Effector memory CD8-positive, alpha-beta T cell (primary cell): ENCODE measurements at regions not wholly inside any gene's neighbourhood (a gene's known extent, or its start where the extent isn't known, plus 50 kb on each side); places are given as distances from the start of the nearest gene placed in this dataset.

Source experiments
- ATAC-seq: fragments of 150-1000 bp; cut with Tn5 transposase; replicated peaks from 2 replicates; pipeline ENCODE4 v1.10.0; 2021; ENCODE audit warnings: mild to moderate bottlenecking, moderate library complexity
- DNase-seq, 3 experiments: peaks; one replicate each; pipeline ENCODE4 v3.0.0; 2021
- H3K27ac Mint-ChIP-seq, 2 donors: one replicate each; pipeline ENCODE4 v1.8.0; 2022; ENCODE audit warnings: mild to moderate bottlenecking in 2 of 2, mixed read lengths in 2 of 2, moderate library complexity in 2 of 2
- H3K27me3 Mint-ChIP-seq, 2 donors: one replicate each; pipeline ENCODE4 v1.8.0; 2022; ENCODE audit warnings: mixed read lengths in 2 of 2
- H3K36me3 Mint-ChIP-seq: one replicate; pipeline ENCODE4 v1.8.0; 2022; ENCODE audit warnings: mild to moderate bottlenecking, moderate library complexity, mixed read lengths; ENCODE audit not compliant: insufficient read depth
- H3K4me1 Mint-ChIP-seq, 2 donors: one replicate each; pipeline ENCODE4 v1.8.0; 2022; ENCODE audit warnings: low read depth in 2 of 2, mixed read lengths in 2 of 2
- H3K4me3 Mint-ChIP-seq, 2 donors: one replicate each; pipeline ENCODE4 v1.8.0; 2022; ENCODE audit warnings: mild to moderate bottlenecking in 2 of 2, mixed read lengths in 2 of 2, moderate library complexity in 2 of 2
- H3K9me3 Mint-ChIP-seq, 2 donors: one replicate each; pipeline ENCODE4 v1.8.0; 2022; ENCODE audit warnings: mixed read lengths in 2 of 2

DNA sequence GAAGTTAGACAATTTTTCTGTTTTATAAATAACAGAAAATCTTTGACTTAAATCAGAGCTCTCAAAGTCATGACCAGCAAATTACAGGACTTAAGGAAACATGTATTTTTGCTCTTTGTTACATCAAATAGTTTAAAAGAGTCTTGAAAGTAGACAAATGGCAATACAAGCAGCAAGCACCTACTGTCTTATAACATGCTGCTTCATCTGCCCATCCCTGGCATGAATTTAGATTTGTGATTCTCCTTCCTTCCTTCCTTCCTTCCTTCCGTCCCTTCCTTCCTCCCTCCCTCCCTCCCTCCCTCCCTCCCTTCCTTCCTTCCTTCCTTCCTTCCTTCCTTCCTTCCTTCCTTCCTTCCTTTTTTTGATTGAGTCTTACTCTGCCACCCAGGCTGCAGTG, 715.6 kb upstream of the FLRT2 start:
- DNase-seq: no peak
- ATAC-seq: no peak
- no peak overlapping the region for H3K27ac Mint-ChIP-seq
- no peak overlapping the region for H3K4me3 Mint-ChIP-seq
- no peaks in the 10 kb centered on the region for H3K27me3 Mint-ChIP-seq
- H3K36me3 Mint-ChIP-seq: no peaks in the 10 kb centered on the region
- H3K9me3 Mint-ChIP-seq: peaks cover 14 to 34% of the 10 kb centered on the region in 2 donors
- no peaks in the 10 kb centered on the region for H3K4me1 Mint-ChIP-seq

DNA sequence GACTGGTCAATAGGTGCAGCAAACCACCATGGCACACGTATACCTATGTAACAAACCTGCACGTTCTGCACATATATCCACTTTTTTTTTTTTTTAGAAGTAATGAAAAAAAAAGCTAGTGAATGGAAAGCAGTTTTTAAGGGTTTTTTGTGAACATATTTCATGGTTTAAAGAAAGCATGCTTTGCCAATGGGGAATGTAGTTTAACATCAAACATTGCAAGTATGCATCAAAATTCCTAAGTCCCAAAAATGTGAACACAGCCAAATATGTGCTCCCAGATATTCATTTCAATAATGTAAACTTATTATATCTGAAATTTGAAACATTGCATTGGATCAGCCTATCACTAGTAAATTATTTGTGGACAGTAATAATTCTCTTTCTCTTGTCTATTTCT, 710.4 kb upstream of the FLRT2 start:
- Mint-ChIP-seq H3K4me1 (no peaks in the 10 kb centered on the region), H3K9me3 (peaks cover 15 to 26% of the 10 kb centered on the region in 2 donors), H3K36me3 (no peaks in the 10 kb centered on the region), H3K4me3 (no peak overlapping the region), H3K27ac (no peak overlapping the region), H3K27me3 (no peaks in the 10 kb centered on the region)
- DNase-seq (no peak), ATAC-seq (no peak)

DNA sequence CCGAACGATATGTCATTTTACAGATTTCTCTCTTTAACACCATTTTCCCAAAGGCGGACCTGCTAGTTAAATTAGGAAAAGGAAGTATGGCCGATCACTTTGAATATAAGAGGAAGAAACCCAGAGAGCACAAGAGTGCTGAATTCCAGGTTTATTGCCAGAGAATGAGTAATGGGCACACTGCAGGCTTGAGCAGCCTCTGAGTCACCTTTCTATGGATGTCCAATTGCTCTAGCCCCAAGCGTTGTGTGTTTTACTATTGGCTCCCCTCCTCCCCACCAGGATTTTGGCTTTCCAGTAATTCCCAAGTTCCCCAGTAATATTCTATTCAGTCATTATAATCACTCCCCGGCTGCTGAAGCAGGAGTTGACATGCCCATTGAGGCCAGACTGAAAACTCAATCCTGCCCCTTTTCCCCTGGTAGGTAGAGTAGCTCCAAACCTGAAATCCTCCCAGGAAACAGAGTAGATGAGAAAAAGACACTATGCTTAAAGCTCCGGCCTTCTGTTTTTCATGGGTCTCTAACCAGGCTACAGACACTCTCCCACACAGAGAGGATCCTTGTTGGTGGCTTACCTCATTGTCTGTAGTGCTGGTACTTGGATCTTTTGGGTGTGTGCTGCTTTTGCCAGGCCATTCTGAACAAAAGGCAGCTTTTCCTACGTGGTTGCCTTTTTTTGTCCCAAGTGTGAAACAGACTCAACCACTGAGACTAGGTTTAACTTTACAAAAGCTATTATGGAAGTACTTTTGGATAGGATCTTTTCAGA, 704.3 kb upstream of the FLRT2 start:
- DNase-seq: no peak
- Mint-ChIP-seq H3K9me3 (peaks cover 12 to 21% of the 10 kb centered on the region in 2 donors), H3K4me1 (no peaks in the 10 kb centered on the region), H3K27ac (no peak overlapping the region), H3K27me3 (no peaks in the 10 kb centered on the region), H3K36me3 (no peaks in the 10 kb centered on the region), H3K4me3 (no peak overlapping the region)
- ATAC-seq: no peak

DNA sequence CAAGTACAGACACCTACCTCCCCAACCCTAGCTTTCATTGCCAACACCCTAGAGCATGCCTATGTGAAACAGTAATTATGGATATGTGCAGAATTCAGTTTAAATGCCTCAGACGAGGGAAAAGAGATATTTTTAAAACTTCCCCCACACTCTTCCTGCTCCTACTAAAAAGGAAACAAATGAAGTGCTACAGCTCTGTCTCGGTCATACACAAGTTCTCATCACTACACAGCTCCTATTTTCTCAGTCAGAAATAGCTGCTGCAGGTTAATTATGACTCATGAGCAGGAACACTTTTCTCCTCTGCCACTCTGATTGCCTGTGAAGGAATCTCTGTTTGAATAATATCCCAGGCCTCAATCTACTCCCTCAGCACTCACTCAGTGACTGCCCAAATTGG, 703.6 kb upstream of the FLRT2 start:
- no peaks in the 10 kb centered on the region for H3K36me3 Mint-ChIP-seq
- DNase-seq (no peak), ATAC-seq (no peak)
- H3K4me1 Mint-ChIP-seq: no peaks in the 10 kb centered on the region
- H3K27me3 Mint-ChIP-seq: no peaks in the 10 kb centered on the region
- no peak overlapping the region for H3K4me3 Mint-ChIP-seq
- H3K27ac Mint-ChIP-seq: no peak overlapping the region
- peaks cover 12 to 21% of the 10 kb centered on the region in 2 donors for H3K9me3 Mint-ChIP-seq

DNA sequence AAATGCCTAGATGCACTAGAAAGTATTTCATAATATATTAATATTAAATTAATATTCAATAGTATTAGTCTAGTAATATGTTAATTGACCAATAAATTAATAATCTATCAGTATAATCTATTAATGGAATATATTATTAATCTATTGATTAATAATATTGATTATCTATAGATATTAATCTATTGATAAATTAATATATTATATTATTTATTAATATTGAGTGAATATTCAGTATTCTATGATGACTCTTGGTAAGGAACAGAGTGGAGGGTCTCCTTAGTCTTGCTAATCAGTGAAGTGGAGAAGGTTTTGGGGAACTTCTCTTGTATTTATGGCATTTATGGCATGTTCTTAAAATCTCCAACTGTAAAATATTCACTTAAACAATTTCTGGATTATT, 679.3 kb upstream of the FLRT2 start:
- no peaks in the 10 kb centered on the region for H3K4me1 Mint-ChIP-seq
- no peak overlapping the region for H3K27ac Mint-ChIP-seq
- H3K36me3 Mint-ChIP-seq: no peaks in the 10 kb centered on the region
- DNase-seq: no peak
- peaks cover 10 to 29% of the 10 kb centered on the region in 2 donors for H3K9me3 Mint-ChIP-seq
- no peaks in the 10 kb centered on the region for H3K27me3 Mint-ChIP-seq
- H3K4me3 Mint-ChIP-seq: no peak overlapping the region
- no peak for ATAC-seq

DNA sequence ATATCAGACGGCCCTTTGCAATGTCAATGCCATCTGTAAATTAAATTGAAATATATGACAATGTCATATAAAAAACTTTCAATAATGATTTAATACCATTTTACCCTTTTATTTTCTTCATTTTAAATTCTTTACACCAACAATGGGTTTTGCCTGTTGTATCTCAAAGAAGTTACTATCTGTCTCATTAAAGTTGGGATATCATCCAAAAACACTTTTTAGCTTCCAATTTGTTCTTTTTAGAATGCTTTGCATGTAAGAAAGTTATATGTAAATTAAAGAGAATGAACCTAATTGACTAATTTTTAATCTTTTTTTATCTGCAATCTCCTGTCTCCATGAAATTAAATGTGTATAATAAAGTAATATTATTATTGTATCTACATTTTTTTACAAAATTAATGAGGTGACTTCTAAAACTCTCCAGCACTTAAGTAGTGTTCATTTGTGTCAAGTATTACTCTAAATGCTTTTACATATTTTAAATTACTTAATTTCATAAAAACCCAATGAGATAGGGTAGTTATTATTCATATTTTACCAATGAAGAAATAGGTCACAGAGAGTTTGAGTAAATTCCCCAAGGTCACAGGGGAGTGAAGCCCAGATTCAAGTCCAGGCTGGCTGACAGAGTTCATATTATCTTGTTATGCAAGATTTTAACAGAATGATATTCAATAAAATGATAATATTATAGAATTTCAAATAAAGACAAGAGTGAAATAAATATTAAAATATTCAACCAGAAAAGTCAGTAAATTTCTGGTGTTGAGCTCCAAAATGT, 673.0 kb upstream of the FLRT2 start:
- Mint-ChIP-seq H3K36me3 (no peaks in the 10 kb centered on the region), H3K27me3 (no peaks in the 10 kb centered on the region), H3K4me3 (no peak overlapping the region), H3K27ac (no peak overlapping the region), H3K9me3 (peaks cover 7 to 10% of the 10 kb centered on the region in 2 donors), H3K4me1 (no peaks in the 10 kb centered on the region)
- DNase-seq (no peak), ATAC-seq (no peak)

DNA sequence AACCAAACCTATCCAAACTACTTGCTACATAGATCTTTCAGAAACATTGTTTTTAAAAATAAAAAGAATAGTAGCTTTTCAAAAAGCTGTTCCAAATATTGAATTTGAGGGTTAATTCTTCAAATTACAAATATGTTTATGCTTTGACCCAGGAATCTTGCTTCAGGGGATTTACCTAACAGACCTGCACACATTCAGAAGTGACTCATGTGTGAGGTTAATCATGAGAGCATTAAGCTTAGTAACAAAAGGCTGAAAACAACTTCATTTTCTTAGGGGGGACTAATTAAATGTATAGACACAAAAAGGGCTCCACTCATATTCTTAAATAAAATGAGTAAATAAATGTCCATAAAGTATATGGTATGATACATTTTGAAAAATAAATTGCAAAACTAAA, 672.4 kb upstream of the FLRT2 start:
- no peaks in the 10 kb centered on the region for H3K36me3 Mint-ChIP-seq
- no peak for ATAC-seq
- no peak overlapping the region for H3K4me3 Mint-ChIP-seq
- peaks cover 7 to 10% of the 10 kb centered on the region in 2 donors for H3K9me3 Mint-ChIP-seq
- no peaks in the 10 kb centered on the region for H3K27me3 Mint-ChIP-seq
- no peak for DNase-seq
- H3K27ac Mint-ChIP-seq: no peak overlapping the region
- H3K4me1 Mint-ChIP-seq: no peaks in the 10 kb centered on the region

DNA sequence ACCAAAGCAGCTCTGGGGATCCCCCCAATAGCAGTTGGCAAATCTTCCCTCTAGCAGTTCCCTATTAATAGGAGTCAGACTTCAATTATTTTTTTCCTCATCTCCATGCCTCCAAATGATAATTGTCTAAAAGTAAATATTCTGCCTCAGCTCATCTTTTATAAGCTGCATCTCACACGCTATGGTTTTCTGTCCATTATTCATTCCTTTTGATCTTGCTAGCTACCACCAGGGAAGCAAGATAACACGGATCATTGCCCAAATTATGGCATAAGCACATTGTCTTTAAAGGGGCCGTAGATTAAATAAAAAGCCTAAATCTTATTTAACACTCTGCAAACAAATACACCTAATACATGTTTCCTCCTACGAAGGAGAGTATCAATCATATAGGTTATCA, 670.8 kb upstream of the FLRT2 start:
- Mint-ChIP-seq H3K27ac (no peak overlapping the region), H3K27me3 (no peaks in the 10 kb centered on the region), H3K4me1 (no peaks in the 10 kb centered on the region), H3K36me3 (no peaks in the 10 kb centered on the region), H3K9me3 (peaks cover 8% of the 10 kb centered on the region in 2 donors), H3K4me3 (no peak overlapping the region)
- DNase-seq: no peak
- no peak for ATAC-seq

DNA sequence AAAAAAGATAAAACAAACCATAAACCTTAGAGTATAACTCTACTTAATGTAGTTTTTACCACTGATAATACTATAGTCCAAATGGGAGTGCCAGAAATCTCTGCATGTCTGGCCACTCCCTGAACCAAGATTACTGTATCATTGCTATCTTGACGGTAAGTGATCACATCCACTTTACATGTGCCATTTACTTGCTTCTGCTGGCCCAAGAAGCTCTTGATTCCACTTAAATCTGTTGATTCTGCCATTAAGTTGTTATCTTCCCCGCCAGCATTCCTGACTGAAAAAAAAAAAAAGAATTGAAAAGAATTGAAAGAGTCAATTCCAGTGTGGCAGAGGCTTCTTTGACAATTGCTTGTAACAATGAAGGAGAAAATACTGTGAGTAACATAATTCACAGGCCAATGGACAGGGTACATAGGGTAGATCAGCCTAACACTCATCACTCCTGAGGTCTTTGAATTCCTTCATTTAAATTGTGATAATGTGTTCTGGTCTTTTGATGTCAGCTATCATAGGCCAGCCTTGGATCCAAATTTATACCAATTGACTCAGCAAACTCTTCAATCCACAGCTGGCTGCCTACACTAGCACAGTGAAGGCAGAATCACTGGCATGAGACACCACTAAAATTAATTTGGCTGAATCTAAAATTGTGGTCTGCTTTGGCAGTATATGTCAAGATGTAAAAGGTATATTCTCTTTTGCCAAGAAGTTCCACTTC, 665.2 kb upstream of the FLRT2 start:
- H3K4me1 Mint-ChIP-seq: no peaks in the 10 kb centered on the region
- ATAC-seq: no peak
- H3K4me3 Mint-ChIP-seq: no peak overlapping the region

DNA sequence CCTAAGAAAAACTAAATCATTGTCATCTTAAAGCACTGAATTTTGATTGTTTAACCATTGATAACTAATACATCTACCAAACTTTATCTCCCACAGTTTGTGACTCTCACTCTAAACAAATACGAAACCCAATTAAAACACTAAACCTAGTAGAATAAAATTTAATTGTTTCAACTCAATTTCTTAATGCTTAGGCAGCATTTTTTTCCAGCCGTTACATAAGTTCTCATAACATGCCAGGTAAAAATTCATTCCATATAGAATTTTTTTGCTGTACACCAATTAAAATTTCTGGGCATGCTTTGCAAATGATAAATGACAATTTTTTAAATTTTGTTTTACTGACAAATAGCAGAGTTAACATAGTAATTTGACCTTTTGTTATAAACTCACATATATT, 658.2 kb upstream of the FLRT2 start:
- Mint-ChIP-seq H3K4me1 (no peaks in the 10 kb centered on the region), H3K9me3 (peaks cover 8 to 9% of the 10 kb centered on the region in 2 donors), H3K27me3 (no peaks in the 10 kb centered on the region), H3K27ac (no peak overlapping the region), H3K4me3 (no peak overlapping the region), H3K36me3 (no peaks in the 10 kb centered on the region)
- DNase-seq: no peak
- ATAC-seq: no peak

More for the DNA sequence above, 665.2 kb upstream of the FLRT2 start:
- H3K36me3 Mint-ChIP-seq: no peaks in the 10 kb centered on the region
- H3K27ac Mint-ChIP-seq: no peak overlapping the region
- H3K9me3 Mint-ChIP-seq: peaks cover 5 to 8% of the 10 kb centered on the region in 2 donors
- no peak for DNase-seq
- no peaks in the 10 kb centered on the region for H3K27me3 Mint-ChIP-seq

DNA sequence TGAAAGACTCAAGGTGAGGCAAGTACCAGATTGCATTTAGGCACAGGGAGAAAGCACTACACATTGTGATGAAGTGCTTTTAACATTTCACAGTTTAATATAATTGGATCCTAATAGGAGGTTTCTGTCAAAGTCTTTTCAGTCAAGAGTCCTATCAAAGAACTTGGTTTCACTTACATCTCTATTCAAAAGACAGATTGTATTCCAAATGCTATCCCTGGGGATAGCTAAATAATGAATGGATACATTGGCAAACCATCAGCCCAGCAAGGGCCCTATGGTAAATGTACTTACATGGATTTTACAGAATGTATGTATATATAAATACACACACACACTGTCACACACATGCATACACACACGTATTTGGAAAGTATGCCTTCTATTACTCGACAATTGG, 655.5 kb upstream of the FLRT2 start:
- no peak for DNase-seq
- no peak overlapping the region for H3K27ac Mint-ChIP-seq
- no peak for ATAC-seq
- no peak overlapping the region for H3K4me3 Mint-ChIP-seq
- no peaks in the 10 kb centered on the region for H3K27me3 Mint-ChIP-seq
- H3K9me3 Mint-ChIP-seq: peaks cover 11 to 16% of the 10 kb centered on the region in 2 donors
- no peaks in the 10 kb centered on the region for H3K4me1 Mint-ChIP-seq
- H3K36me3 Mint-ChIP-seq: no peaks in the 10 kb centered on the region

DNA sequence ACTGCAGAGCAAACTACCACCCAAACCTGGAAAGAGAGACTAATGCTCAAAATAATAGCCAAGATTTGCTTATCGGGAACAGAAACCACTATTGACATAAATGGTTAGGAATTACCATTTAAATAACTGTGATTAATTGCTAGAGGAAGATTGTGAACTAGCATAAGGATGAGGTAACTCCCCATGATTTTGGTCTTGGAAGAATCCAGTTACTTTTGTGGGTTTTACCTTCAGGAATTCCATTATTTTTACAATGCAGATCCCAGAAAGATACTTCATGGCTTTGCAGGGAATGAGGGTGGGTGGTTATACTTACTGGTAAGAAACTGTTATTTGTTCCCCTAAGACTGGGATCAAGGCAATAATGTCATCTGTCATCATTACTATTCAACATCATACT, 652.9 kb upstream of the FLRT2 start:
- H3K4me3 Mint-ChIP-seq: no peak overlapping the region

DNA sequence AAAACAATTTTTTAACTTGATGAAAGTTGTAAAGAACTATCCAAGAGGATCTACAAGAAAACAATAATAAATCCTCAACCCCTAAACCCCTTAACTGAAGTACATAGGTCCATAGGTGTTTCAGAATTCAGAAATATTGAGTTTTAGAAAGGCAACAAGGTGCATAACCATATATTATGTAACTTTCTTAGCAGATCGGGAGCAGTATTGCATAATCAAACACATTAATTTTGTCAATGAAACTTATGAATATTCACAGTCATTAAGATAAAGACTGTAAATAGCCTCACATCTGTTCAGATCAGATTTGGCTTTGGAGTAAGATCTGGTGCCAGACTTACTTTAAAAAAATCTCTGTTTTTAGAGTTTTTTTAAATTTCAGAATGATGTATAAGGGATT, 647.1 kb upstream of the FLRT2 start:
- Mint-ChIP-seq H3K4me3 (no peak overlapping the region), H3K9me3 (peaks cover 9 to 15% of the 10 kb centered on the region in 2 donors), H3K4me1 (no peaks in the 10 kb centered on the region), H3K36me3 (no peaks in the 10 kb centered on the region), H3K27ac (no peak overlapping the region), H3K27me3 (no peaks in the 10 kb centered on the region)
- DNase-seq (no peak), ATAC-seq (no peak)

More for the DNA sequence above, 652.9 kb upstream of the FLRT2 start:
- no peaks in the 10 kb centered on the region for H3K36me3 Mint-ChIP-seq
- H3K27me3 Mint-ChIP-seq: no peaks in the 10 kb centered on the region
- ATAC-seq (no peak), DNase-seq (no peak)
- H3K27ac Mint-ChIP-seq: no peak overlapping the region
- peaks cover 9 to 21% of the 10 kb centered on the region in 2 donors for H3K9me3 Mint-ChIP-seq
- no peaks in the 10 kb centered on the region for H3K4me1 Mint-ChIP-seq
